Lower leg skin (tissue), 3 donors: ENCODE measurements at regions not wholly inside any gene's neighbourhood (a gene's known extent, or its start where the extent isn't known, plus 50 kb on each side); places are given as distances from the start of the nearest gene placed in this dataset.

Source experiments
- CTCF ChIP-seq, 3 donors: fragments of 450-650 bp; IDR thresholded peaks; one replicate each; pipeline ENCODE4 v1.5.1; 2016; ENCODE audit warnings: antibody characterized with exemption in 3 of 3, mild to moderate bottlenecking in 3 of 3, moderate library complexity in 2 of 3
- POLR2A ChIP-seq, 2 donors: fragments of 450-650 bp; IDR thresholded peaks; one replicate each; pipeline ENCODE4 v1.6.1; 2016 to 2017; ENCODE audit warnings: antibody characterized with exemption in 2 of 2, mild to moderate bottlenecking in 1 of 2, moderate library complexity in 1 of 2

- TF ChIP-seq POLR2A (IDR thresholded peaks at IDR 0.05) (no peak), CTCF (IDR thresholded peaks at IDR 0.05) (no peak)
Observed at GRCh38 chr17:72342627-72343527, 222.1 kb downstream of the SOX9 start.
